ENCODE measurements at regions not wholly inside any gene's neighbourhood (a gene's known extent, or its start where the extent isn't known, plus 50 kb on each side); places are given as distances from the start of the nearest gene placed in this dataset.

GRCh38 chr1:212230329-212230728, 54.9 kb upstream of the PPP2R5A start:
- TF ChIP-seq, protein P1, sequence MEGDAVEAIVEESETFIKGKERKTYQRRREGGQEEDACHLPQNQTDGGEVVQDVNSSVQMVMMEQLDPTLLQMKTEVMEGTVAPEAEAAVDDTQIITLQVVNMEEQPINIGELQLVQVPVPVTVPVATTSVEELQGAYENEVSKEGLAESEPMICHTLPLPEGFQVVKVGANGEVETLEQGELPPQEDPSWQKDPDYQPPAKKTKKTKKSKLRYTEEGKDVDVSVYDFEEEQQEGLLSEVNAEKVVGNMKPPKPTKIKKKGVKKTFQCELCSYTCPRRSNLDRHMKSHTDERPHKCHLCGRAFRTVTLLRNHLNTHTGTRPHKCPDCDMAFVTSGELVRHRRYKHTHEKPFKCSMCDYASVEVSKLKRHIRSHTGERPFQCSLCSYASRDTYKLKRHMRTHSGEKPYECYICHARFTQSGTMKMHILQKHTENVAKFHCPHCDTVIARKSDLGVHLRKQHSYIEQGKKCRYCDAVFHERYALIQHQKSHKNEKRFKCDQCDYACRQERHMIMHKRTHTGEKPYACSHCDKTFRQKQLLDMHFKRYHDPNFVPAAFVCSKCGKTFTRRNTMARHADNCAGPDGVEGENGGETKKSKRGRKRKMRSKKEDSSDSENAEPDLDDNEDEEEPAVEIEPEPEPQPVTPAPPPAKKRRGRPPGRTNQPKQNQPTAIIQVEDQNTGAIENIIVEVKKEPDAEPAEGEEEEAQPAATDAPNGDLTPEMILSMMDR (IDR thresholded peaks at IDR 0.05), result no peak
- TF ChIP-seq POLR2A (IDR thresholded peaks at IDR 0.05) (no peak), POLR2AphosphoS5 (IDR thresholded peaks at IDR 0.05) (no peak)
